ENCODE measurements at regions not wholly inside any gene's neighbourhood (a gene's known extent, or its start where the extent isn't known, plus 50 kb on each side); places are given as distances from the start of the nearest gene placed in this dataset.

DNA sequence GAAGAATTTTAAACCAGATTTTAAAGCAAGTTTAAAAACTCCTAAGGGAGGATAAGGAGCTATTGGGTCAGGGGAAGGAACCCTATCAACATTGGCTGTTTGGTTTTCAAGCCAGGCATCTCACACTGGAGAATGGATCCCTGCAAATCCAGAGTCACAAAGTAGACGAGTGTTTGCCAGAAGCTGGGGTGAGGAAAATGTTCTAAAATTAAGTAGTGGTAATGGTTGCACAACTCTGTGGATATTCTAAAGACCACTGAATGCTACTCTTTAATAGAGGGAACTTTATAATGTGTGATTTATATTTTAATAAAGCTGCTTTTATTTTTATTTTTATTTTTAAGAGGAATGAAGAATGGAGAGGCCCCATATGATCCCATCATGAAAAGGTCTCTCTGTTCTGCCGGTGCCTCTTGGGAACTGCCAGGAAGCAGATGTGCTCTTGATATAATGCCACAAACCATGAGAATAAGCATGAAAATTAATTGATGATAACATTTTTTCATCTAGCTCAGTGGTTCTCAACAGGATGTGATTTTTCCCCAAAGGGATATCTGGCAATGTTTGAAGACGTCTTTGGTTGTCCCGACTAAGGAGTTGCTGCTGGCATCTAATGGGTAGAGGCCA, 379.0 kb upstream of the CNR1 start:
- TF ChIP-seq GATA2 (IDR thresholded peaks at IDR 0.05; ENCODE audit: low read depth, low read length) (no peak), GATA3 (IDR thresholded peaks at IDR 0.05; ENCODE audit: low read depth, low read length) (no peak)
